GM12865 (cell line): ENCODE measurements at regions not wholly inside any gene's neighbourhood (a gene's known extent, or its start where the extent isn't known, plus 50 kb on each side); places are given as distances from the start of the nearest gene placed in this dataset.

ENCODE experiments used
- DNase-seq: peaks from one replicate; pipeline ENCODE4 v3.0.0; 2010; ENCODE audit warnings: low read depth
- H3K4me3 ChIP-seq: 2 replicates; pipeline ENCODE4 v1.5.1; 2011; ENCODE audit warnings: mild to moderate bottlenecking, low read depth, low read length, control low read depth
- TF ChIP-seq, protein P1 (sequence below): IDR thresholded peaks from 2 replicates; pipeline ENCODE4 v1.5.1; 2011; ENCODE audit warnings: low read length, control low read depth, low read depth, inconsistent platforms; ENCODE audit not compliant: insufficient read depth; ENCODE audit errors: missing control alignments

DNA sequence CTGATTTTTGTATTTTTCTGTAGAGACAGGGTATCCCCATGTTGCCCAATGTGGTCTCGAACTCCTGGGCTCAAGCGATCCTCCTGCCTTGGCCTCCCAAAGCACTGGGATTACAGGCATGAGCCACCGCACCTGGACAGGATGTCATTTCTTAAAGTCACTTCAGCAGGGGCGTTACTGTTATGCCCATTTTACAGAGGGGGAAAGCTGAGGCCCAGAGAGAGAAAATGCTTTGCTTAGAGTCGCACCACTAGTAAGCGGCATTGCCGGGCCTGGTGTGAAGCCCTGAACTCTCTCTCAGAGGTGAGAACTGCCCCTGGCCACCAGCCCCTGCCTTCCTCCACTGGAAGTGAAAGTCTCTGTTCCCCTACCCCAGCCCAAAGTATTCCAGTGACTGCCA, 207.0 kb downstream of the PHETA1 start:
- no peak for DNase-seq
- TF ChIP-seq, protein P1, sequence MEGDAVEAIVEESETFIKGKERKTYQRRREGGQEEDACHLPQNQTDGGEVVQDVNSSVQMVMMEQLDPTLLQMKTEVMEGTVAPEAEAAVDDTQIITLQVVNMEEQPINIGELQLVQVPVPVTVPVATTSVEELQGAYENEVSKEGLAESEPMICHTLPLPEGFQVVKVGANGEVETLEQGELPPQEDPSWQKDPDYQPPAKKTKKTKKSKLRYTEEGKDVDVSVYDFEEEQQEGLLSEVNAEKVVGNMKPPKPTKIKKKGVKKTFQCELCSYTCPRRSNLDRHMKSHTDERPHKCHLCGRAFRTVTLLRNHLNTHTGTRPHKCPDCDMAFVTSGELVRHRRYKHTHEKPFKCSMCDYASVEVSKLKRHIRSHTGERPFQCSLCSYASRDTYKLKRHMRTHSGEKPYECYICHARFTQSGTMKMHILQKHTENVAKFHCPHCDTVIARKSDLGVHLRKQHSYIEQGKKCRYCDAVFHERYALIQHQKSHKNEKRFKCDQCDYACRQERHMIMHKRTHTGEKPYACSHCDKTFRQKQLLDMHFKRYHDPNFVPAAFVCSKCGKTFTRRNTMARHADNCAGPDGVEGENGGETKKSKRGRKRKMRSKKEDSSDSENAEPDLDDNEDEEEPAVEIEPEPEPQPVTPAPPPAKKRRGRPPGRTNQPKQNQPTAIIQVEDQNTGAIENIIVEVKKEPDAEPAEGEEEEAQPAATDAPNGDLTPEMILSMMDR = no peak
- H3K4me3 ChIP-seq = no peak overlapping the region

DNA sequence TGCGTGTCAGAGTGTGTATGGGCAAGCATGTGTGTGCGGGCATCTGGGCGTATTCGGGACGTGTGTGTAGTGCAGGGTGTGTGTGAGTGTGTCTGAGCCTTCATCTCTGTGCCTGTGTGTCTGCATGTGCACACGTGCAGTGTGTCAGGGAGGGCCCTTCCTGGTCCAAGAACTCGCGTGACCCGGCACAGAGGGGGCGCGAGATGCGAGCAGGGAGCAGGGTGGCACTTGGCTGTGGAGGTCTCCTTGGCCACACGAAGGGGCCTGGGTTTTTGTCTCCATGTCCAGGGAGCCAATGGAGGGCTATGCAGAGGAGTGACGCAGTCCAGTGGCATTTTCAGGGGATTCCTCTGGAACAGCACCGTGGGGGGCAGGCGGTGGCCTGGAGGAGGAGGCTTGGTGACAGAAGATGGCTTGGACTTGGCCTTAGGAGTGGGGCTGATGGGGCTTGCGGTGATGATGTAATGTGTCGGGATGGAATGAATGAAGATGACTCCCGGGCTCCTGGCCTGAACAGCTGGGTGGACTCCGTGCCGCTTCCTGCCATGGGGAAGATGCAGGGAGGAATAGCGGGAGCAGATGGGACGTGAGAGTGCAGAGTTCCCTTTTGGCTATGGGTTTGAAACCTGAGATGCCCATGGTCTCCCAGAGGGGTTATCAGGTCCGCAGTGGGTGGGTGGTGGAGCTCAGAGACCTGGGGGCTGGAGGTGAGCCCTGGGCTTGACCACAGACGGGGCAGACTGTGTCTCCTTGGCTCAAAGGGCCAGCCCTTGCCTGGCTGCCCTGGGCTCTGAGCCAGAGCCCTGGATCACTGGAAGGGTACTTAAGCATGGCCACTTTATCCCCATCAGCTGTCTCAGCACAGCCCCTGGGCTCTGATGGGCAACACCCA, 208.3 kb downstream of the PHETA1 start:
- H3K4me3 ChIP-seq = no peak overlapping the region
- TF ChIP-seq, protein P1 = no peak
- DNase-seq = no peak

DNA sequence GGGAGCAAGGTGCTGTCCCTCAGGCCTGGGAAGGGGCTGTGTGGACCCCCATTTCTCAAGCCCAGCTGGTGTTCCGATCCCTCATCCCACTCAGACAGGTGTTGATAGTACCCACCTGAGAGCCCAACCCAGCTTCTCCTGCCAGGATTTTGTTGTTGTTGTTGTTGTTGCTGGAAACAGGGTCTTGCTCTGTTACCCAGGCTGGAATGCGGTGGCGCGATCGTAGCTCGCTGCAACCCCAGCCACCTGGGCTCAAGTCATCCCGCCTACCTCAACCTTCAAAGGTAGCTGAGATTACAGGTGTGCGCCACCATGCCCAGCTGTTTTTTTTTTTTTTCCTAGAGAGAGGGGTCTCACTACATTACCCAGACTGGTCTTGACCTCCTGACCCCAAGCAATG, 209.9 kb downstream of the PHETA1 start:
- no peak overlapping the region for H3K4me3 ChIP-seq
- no peak for DNase-seq
- TF ChIP-seq, protein P1 = no peak

- TF ChIP-seq, protein P1 = no peak
Observed at GRCh38 chr12:111157486-111157885, 211.4 kb downstream of the PHETA1 start.

DNA sequence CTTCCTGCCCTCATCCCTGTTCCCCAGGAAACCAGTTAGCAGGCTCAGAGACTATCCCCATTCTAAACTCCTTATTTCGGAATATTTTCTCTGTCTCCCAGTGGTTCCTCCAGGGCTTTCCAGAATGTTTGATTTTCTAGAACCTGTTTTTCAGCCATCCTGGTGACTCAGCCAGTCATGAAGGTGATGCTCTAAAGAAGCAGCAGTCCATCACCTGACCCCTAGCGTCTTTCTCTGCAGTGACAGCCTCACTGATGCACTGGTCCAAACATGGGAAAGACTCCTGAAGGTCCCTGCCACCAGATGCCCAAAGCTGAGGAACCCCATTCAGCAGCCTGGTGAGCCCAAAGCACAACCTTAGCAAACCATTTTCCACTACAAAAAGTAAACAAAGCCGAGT, 212.6 kb downstream of the PHETA1 start:
- TF ChIP-seq, protein P1 = no peak
- H3K4me3 ChIP-seq = no peak overlapping the region
- DNase-seq = no peak

More at GRCh38 chr12:111157486-111157885, 211.4 kb downstream of the PHETA1 start:
- DNase-seq = no peak
- no peak overlapping the region for H3K4me3 ChIP-seq

GRCh38 chr12:111155521-111155920, 213.4 kb downstream of the PHETA1 start:
- no peak for DNase-seq
- TF ChIP-seq, protein P1 = no peak
- H3K4me3 ChIP-seq = no peak overlapping the region
